ENCODE measurements at regions not wholly inside any gene's neighbourhood (a gene's known extent, or its start where the extent isn't known, plus 50 kb on each side); places are given as distances from the start of the nearest gene placed in this dataset.
A peak's percentile ranks its signal among the peaks of the same experiment; 100 is the strongest.

DNA sequence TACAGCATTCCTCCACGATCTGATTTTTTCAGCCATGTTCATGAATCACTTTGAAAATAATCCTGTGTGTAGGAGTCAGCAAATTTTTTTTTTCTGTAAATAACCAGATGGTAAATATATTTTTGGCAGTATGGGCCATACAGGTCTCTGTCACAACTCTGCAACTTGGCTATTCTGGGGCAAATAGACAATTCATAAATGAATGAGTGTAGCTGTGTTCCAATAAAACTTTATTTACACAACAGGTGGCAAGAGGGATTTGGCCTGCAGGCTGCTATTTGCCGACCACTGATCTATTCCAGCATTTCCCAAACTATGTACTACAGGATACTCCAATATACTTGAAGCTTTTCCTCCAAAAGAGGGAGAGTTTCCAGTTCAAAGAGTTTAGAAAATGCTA, 78.7 kb upstream of the SVIL start:
- Histone ChIP-seq H3K4me1 (peaks cover 27 to 33% of the 10 kb centered on the region in 2 donors), H3K27me3 (no peaks in the 10 kb centered on the region)

DNA sequence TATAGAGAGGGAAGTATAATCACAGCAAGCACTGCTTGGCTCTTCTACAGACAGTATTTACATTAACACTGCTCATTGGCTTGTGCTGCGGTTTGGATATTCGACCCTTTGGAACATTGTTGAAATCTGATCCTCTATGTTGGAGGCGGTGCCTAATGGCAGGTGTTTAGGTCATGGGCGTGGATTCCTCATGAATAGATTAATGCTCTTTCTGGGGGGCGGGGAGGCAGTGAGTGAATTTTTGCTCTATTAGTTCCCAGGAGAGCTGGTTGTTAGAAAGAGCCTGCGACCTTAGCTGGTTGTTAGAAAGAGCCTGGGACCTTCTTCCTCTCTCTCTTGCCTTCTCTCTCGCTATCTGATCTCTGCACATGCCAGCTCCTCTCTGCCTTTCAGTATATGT, 77.3 kb upstream of the SVIL start:
- no peak overlapping the region for H3K27ac ChIP-seq

More for the DNA sequence above, 78.7 kb upstream of the SVIL start:
- no peak for DNase-seq
- Histone ChIP-seq H3K9me3 (no peaks in the 10 kb centered on the region), H3K27ac (peak overlapping the region in 1 of 3 donors; percentile 39), H3K36me3 (no peaks in the 10 kb centered on the region), H3K4me3 (replicated peaks in 1 of 3) (no peak overlapping the region)
- intact Hi-C loops (cut with DNase I) = no loop called here
- WGBS, 2 donors = 77 to 84% methylated on average over 2 of the region's 2 CpGs
- TF ChIP-seq, protein P1, sequence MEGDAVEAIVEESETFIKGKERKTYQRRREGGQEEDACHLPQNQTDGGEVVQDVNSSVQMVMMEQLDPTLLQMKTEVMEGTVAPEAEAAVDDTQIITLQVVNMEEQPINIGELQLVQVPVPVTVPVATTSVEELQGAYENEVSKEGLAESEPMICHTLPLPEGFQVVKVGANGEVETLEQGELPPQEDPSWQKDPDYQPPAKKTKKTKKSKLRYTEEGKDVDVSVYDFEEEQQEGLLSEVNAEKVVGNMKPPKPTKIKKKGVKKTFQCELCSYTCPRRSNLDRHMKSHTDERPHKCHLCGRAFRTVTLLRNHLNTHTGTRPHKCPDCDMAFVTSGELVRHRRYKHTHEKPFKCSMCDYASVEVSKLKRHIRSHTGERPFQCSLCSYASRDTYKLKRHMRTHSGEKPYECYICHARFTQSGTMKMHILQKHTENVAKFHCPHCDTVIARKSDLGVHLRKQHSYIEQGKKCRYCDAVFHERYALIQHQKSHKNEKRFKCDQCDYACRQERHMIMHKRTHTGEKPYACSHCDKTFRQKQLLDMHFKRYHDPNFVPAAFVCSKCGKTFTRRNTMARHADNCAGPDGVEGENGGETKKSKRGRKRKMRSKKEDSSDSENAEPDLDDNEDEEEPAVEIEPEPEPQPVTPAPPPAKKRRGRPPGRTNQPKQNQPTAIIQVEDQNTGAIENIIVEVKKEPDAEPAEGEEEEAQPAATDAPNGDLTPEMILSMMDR (IDR thresholded peaks at IDR 0.05) = no peak
- no peak for TF ChIP-seq POLR2A (IDR thresholded peaks at IDR 0.05)

DNA sequence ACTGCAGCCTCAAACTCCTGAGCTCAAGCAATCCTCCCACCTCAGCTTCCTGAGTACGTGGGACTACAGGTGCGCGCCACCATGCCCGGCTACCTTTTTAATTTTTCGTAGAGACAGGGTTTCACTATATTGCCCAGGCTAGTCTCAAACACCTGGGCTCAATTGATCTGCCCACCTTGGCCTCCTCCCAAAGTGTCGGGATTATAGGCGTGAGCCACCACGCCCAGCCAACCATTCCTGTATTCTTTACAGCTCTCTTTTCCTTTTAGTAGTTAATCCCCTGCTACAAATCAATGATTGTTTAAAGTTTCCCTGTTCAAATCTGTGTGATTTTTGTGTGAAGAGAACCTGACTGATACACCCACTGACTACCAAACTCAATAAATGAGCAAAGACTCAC, 75.4 kb upstream of the SVIL start:
- TF ChIP-seq POLR2A (IDR thresholded peaks at IDR 0.05) = no peak
- TF ChIP-seq, protein P1 (IDR thresholded peaks at IDR 0.05) = no peak
- intact Hi-C loops (cut with DNase I) = no loop called here
- Histone ChIP-seq H3K4me3 (replicated peaks in 1 of 3) (no peak overlapping the region), H3K27ac (peak overlapping the region in 1 of 3 donors; percentile 31), H3K27me3 (no peaks in the 10 kb centered on the region), H3K36me3 (no peaks in the 10 kb centered on the region), H3K4me1 (peaks cover 27 to 28% of the 10 kb centered on the region in 2 donors), H3K9me3 (no peaks in the 10 kb centered on the region)
- no peak for DNase-seq
- WGBS, 2 donors = 82 to 98% methylated on average over 8 of the region's 8 CpGs

More for the DNA sequence above, 77.3 kb upstream of the SVIL start:
- H3K27me3 ChIP-seq = no peaks in the 10 kb centered on the region
- WGBS, 2 donors = 78 to 83% methylated on average over 7 of the region's 7 CpGs
- no peaks in the 10 kb centered on the region for H3K9me3 ChIP-seq
- DNase-seq = no peak
- H3K4me1 ChIP-seq = peaks cover 33 to 34% of the 10 kb centered on the region in 2 donors
- intact Hi-C loops (cut with DNase I) = no loop called here
- no peak overlapping the region for H3K4me3 ChIP-seq (replicated peaks in 1 of 3)
- H3K36me3 ChIP-seq = no peaks in the 10 kb centered on the region
- TF ChIP-seq, protein P1 (IDR thresholded peaks at IDR 0.05) = no peak
- TF ChIP-seq POLR2A (IDR thresholded peaks at IDR 0.05) = no peak

DNA sequence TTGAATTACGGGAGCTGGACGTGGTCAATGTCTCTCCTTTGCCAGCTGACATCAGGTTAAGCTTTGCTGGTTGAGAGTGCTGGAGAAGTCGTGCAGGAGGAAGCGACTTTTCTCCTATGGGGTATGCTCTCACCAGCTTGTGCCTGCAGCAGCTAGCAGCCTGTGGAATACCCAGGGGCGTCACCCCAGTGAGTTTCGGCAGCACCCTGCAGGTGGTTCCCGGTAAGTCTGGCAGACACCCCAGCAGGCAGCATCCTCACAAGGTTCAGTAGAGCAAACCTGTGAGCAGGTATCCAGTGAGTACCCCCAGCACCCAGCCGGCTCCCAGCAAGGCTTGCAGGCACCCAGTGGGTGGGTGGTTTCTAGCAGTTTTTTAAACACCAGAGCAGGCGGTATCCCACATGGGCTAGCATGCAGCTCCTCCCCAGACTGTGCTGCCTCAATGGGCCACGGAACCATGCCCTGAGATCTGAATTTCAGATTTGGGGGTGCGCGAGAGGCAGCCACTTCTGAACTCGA, 74.8 kb upstream of the SVIL start:
- Histone ChIP-seq H3K27ac (peak overlapping the region in 1 of 3 donors; percentile 31), H3K4me1 (peaks cover 24 to 28% of the 10 kb centered on the region in 2 donors), H3K27me3 (no peaks in the 10 kb centered on the region), H3K9me3 (no peaks in the 10 kb centered on the region), H3K36me3 (no peaks in the 10 kb centered on the region), H3K4me3 (replicated peaks in 1 of 3) (no peak overlapping the region)
- TF ChIP-seq POLR2A (IDR thresholded peaks at IDR 0.05) = no peak
- TF ChIP-seq, protein P1 (IDR thresholded peaks at IDR 0.05) = no peak
- intact Hi-C loops (cut with DNase I) = no loop called here
- 92 to 95% methylated on average over 5 to 13 of the region's 13 CpGs for whole genome bisulfite sequencing, 2 donors
- DNase-seq = no peak

DNA sequence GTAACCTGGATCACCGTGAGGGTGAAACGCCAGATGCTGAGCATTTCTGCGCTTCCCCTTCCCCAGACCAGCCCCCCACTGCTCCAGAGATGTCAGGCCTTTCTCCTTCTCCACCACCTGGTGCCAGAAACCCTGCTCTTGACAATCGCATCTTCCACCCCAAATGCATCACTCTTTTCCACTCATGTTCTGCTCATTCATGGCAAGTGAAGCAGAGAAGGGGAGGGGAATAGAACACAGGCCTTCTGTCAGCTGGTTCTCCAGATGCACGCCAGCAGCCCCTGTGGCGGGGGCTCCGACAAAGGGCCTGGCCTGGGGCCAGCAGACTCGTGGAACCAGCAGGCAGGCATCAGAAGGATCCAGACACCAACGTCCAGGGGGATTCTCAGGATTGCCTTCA, 68.5 kb upstream of the SVIL start:
- intact Hi-C loops (cut with DNase I) = no loop called here
- DNase-seq = peak; percentile 67 to 79
- Histone ChIP-seq H3K9me3 (no peaks in the 10 kb centered on the region), H3K27me3 (no peaks in the 10 kb centered on the region), H3K36me3 (no peaks in the 10 kb centered on the region), H3K4me3 (replicated peaks in 1 of 3) (no peak overlapping the region), H3K4me1 (peaks cover 28 to 44% of the 10 kb centered on the region in 2 donors), H3K27ac (peak overlapping the region; percentile 40 to 76 (median 51))
- 35 to 42% methylated on average over 8 to 9 of the region's 9 CpGs for WGBS, 2 donors
- TF ChIP-seq, protein P1 (IDR thresholded peaks at IDR 0.05) = no peak
- no peak for TF ChIP-seq POLR2A (IDR thresholded peaks at IDR 0.05)

All from thyroid gland (tissue), 4 donors.